ENCODE measurements at regions not wholly inside any gene's neighbourhood (a gene's known extent, or its start where the extent isn't known, plus 50 kb on each side); places are given as distances from the start of the nearest gene placed in this dataset.

GRCh38 chr2:48259811-48260210 is 54.7 kb upstream of the FOXN2 start:
- Histone ChIP-seq H3K9me3 (no peaks in the 10 kb centered on the region), H3K27ac (no peak overlapping the region), H3K27me3 (no peaks in the 10 kb centered on the region), H3K4me1 (no peaks in the 10 kb centered on the region), H3K4me3 (no peak overlapping the region), H3K36me3 (no peaks in the 10 kb centered on the region)
- no peak for TF ChIP-seq CTCF (IDR thresholded peaks at IDR 0.05)
- no peak for TF ChIP-seq POLR2AphosphoS5 (IDR thresholded peaks at IDR 0.05)
- no peak for TF ChIP-seq EP300 (IDR thresholded peaks at IDR 0.05)
- no peak for TF ChIP-seq POLR2A (IDR thresholded peaks at IDR 0.05)
- 46 to 71% (median 60%) methylated on average over 1 of the region's 1 CpG for WGBS, 5 donors
- DNase-seq = no peak
- intact Hi-C loops (cut with DNase I; ENCODE audit: low total_unique reads) = no loop called here

GRCh38 chr2:48264627-48265026 is 49.9 kb upstream of the FOXN2 start:
- Histone ChIP-seq H3K27me3 (no peaks in the 10 kb centered on the region), H3K36me3 (no peaks in the 10 kb centered on the region), H3K9me3 (no peaks in the 10 kb centered on the region), H3K27ac (no peak overlapping the region), H3K4me1 (no peaks in the 10 kb centered on the region), H3K4me3 (no peak overlapping the region)
- TF ChIP-seq CTCF (IDR thresholded peaks at IDR 0.05) (no peak), EP300 (IDR thresholded peaks at IDR 0.05) (no peak), POLR2A (IDR thresholded peaks at IDR 0.05) (no peak), POLR2AphosphoS5 (IDR thresholded peaks at IDR 0.05) (no peak)
- intact Hi-C loops (cut with DNase I; ENCODE audit: low total_unique reads) = no loop called here
- no peak for DNase-seq
- 78 to 100% (median 95%) methylated on average over 1 of the region's 1 CpG for WGBS, 5 donors

Data from stomach (tissue), 8 donors.